ENCODE measurements at regions not wholly inside any gene's neighbourhood (a gene's known extent, or its start where the extent isn't known, plus 50 kb on each side); places are given as distances from the start of the nearest gene placed in this dataset.

DNA sequence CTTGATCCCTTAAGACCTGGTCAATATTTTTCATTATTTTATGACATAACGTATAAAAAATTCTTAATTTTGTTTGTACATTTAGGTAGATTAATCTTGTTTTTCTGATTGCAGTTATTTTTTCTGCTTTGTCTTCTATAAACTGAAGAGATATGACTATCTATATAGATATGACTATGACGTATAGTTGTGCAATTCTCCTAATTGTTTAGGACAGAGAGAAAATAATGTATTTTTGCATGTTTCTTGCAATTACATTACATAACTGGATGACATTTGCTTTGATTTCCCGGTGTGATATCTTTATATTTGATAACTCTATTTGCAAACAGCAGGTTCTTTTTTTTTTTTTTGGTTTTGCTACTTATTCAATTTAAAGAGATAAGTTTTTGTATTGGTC lies 310.2 kb upstream of the REG3G start:
- no peak overlapping the region for H3K4me3 ChIP-seq (ENCODE audit: low read depth, low read length)
- no peak for DNase-seq (ENCODE audit: low read depth)
- TF ChIP-seq, protein P1, sequence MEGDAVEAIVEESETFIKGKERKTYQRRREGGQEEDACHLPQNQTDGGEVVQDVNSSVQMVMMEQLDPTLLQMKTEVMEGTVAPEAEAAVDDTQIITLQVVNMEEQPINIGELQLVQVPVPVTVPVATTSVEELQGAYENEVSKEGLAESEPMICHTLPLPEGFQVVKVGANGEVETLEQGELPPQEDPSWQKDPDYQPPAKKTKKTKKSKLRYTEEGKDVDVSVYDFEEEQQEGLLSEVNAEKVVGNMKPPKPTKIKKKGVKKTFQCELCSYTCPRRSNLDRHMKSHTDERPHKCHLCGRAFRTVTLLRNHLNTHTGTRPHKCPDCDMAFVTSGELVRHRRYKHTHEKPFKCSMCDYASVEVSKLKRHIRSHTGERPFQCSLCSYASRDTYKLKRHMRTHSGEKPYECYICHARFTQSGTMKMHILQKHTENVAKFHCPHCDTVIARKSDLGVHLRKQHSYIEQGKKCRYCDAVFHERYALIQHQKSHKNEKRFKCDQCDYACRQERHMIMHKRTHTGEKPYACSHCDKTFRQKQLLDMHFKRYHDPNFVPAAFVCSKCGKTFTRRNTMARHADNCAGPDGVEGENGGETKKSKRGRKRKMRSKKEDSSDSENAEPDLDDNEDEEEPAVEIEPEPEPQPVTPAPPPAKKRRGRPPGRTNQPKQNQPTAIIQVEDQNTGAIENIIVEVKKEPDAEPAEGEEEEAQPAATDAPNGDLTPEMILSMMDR (conservative IDR thresholded peaks at IDR 0.05; ENCODE audit: low read depth, low read length), result no peak

DNA sequence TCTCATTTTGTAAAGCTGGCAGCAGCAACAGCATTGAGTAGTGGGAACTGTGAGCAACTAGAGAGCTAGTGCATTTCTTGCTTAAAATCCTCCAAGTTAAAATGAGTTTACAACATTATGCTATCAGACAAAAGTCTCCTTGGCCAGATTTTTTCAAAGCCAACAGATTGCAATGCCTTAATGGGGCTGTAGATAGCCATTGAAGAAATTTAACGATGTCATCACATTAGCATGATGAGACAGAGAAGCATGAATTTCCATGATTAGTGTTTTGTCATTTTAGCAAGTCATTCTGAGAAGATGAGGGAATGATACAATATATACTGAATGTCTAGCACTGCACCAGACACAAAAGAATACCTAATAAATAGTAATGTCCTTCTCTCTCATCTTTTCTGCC lies 307.5 kb upstream of the REG3G start:
- TF ChIP-seq, protein P1 (conservative IDR thresholded peaks at IDR 0.05; ENCODE audit: low read depth, low read length), result no peak
- no peak for DNase-seq (ENCODE audit: low read depth)
- no peak overlapping the region for H3K4me3 ChIP-seq (ENCODE audit: low read depth, low read length)

DNA sequence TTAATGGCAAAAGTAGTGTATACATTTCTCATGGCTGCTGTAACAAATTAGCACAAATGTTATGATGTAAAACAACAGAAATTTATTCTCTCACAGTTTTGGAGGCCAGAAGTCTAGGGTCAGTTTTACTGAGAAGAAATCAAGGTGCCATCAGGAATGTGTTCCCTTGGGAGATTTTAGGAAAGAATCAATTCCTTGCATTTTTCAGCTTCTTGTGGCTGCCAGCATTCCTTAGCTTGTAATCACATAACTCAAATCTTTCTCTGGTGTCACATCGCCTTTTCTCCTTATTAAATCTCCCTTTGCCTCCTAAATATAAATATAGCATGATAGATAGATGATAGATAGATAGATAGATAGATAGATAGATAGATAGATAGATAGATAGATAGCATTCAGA lies 307.0 kb upstream of the REG3G start:
- TF ChIP-seq, protein P1 (conservative IDR thresholded peaks at IDR 0.05; ENCODE audit: low read depth, low read length), result no peak
- no peak for DNase-seq (ENCODE audit: low read depth)
- no peak overlapping the region for H3K4me3 ChIP-seq (ENCODE audit: low read depth, low read length)

DNA sequence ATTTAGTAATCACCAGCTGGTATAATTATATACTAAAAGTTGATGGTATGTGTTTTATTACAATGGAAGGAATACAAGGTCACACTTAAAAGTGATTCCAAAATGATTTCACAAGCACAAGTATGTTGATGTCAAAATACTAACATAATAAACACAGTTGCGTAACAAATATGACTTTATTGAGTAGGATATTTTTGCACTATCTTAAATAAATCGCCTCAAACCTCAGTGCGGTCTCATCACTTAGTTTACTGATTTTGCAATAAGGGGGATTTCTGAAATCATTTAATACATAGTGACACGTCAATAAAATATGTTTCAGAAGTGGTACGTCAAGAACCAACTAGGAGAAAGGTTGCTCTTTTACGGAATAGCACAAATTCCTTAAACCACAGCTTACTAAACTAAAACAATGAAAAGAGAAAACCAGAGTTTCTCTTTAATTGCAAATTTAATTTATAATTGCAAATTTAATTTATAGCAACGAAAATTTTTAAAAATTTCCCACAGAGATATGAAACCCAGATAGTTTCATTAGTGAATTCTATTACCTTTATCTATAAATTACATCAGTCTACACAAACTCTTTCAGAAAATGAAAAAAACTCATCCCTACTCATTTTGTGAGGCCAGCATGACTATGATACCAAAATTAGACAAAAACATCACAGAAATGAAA lies 304.0 kb upstream of the REG3G start:
- no peak for DNase-seq (ENCODE audit: low read depth)
- no peak overlapping the region for H3K4me3 ChIP-seq (ENCODE audit: low read depth, low read length)
- TF ChIP-seq, protein P1 (conservative IDR thresholded peaks at IDR 0.05; ENCODE audit: low read depth, low read length), result no peak

DNA sequence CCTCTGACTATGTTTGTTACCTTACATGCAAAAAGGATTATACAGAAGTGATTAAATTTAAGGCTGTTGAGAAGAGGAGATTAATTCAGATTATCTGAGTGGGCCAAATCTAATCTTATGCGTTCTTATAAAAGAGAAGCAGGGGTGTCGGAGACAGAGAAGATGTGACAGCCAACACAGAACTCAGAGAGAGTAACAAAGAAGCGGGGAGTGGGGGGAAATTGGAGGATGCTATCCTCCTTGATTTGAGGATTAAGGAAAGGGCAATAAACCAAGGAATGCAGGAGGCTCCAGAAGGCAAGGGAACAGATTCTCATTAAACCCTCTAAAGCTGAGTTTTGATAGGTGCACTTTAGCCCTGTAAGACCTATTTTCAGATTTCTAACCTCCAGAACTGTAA lies 291.3 kb upstream of the REG3G start:
- H3K4me3 ChIP-seq (ENCODE audit: low read depth, low read length), result no peak overlapping the region
- TF ChIP-seq, protein P1 (conservative IDR thresholded peaks at IDR 0.05; ENCODE audit: low read depth, low read length), result no peak
- no peak for DNase-seq (ENCODE audit: low read depth)

DNA sequence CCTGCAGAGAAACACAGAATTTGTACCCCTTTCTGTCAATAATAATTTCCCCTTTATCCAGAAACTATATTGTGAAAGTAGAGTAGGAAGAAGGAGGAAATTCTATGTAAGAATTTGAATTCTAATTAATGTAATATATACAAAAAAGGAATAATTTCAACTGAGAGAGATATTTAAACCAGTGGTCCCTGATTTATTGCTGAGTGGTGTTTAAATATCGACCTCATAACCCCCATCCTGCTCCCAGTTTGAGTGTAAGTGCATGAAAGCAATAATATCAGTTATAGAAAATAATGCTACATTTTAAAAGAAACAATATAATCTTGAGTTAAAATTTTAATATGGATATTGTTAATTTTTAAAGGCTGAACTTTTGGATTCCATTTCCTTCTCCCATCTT lies 286.2 kb upstream of the REG3G start:
- no peak overlapping the region for H3K4me3 ChIP-seq (ENCODE audit: low read depth, low read length)
- TF ChIP-seq, protein P1 (conservative IDR thresholded peaks at IDR 0.05; ENCODE audit: low read depth, low read length), result no peak
- no peak for DNase-seq (ENCODE audit: low read depth)

DNA sequence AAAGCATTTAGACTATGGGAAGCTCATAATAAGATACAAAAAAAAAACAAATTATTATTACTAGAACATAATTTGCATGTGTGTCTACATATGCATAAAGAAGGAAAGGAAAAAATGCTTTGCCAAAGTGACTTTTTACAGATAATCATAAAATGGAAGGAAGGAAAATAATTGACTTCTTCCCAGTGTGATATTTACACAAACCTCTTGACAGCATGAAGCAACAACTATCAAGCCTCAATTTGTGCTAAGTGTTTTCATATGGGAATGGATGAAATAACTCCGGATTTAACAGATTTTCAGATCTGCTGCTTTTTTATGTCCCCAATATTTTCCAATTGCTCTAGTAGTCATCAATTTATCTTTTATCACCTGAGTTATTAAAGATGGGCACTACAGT lies 275.9 kb upstream of the REG3G start:
- TF ChIP-seq, protein P1 (conservative IDR thresholded peaks at IDR 0.05; ENCODE audit: low read depth, low read length), result no peak
- no peak overlapping the region for H3K4me3 ChIP-seq (ENCODE audit: low read depth, low read length)
- no peak for DNase-seq (ENCODE audit: low read depth)
